SK-N-SH treated with all-trans-retinoic acid at 6 μM for 48 hours (cell line): ENCODE measurements at regions not wholly inside any gene's neighbourhood (a gene's known extent, or its start where the extent isn't known, plus 50 kb on each side); places are given as distances from the start of the nearest gene placed in this dataset.

ENCODE experiments used
- CREB5 ChIP-seq: fragments of 250-450 bp; sonication (Bioruptor Pico); IDR thresholded peaks from 2 replicates; pipeline ENCODE4 v1.5.1; 2020; ENCODE audit warnings: low read depth, mild to moderate bottlenecking, moderate library complexity
- CSDC2 ChIP-seq: fragments of 250-450 bp; sonication (Bioruptor Pico); IDR thresholded peaks from 2 replicates; pipeline ENCODE4 v1.5.0; 2020; ENCODE audit warnings: mild to moderate bottlenecking, moderate library complexity
- PATZ1 ChIP-seq: fragments of 250-450 bp; sonication (Bioruptor Pico); IDR thresholded peaks from 2 replicates; pipeline ENCODE4 v1.8.0; 2020; ENCODE audit warnings: mild to moderate bottlenecking, moderate library complexity, borderline replicate concordance
- RARB ChIP-seq: fragments of 250-450 bp; sonication (Bioruptor Pico); IDR thresholded peaks from 2 replicates; pipeline ENCODE4 v1.8.0; 2021; ENCODE audit warnings: mild to moderate bottlenecking, moderate library complexity
- ZNF70 ChIP-seq: fragments of 450-650 bp; formaldehyde crosslinking; IDR thresholded peaks from 2 replicates; pipeline ENCODE4 v1.5.0; 2020; ENCODE audit warnings: mild to moderate bottlenecking, moderate library complexity

- TF ChIP-seq CSDC2 (CRISPR knock-in tag) (no peak), RARB (CRISPR knock-in tag) (no peak), ZNF70 (CRISPR knock-in tag) (no peak), PATZ1 (CRISPR knock-in tag) (no peak), CREB5 (no peak)
Measured at GRCh38 chr13:90321281-90321931, 1026.1 kb upstream of the MIR17HG start.
